Mesothelial cell of epicardium (in vitro differentiated cells): ENCODE measurements at regions not wholly inside any gene's neighbourhood (a gene's known extent, or its start where the extent isn't known, plus 50 kb on each side); places are given as distances from the start of the nearest gene placed in this dataset.
"Not testable (repeated sequence)": the region's sequence is repeated elsewhere in the genome, so short reads cannot be mapped to it uniquely, and the experiment has no call there.

ENCODE experiments used
- DNase-seq, 2 experiments: peaks; one replicate each; pipeline ENCODE4 v3.0.0; 2021; ENCODE audit warnings: low spot score in 2 of 2; ENCODE audit not compliant: unreplicated experiment in 2 of 2
- H3K27ac Mint-ChIP-seq: 2 replicates; pipeline ENCODE4 v1.8.0; 2021; ENCODE audit warnings: mixed read lengths
- H3K27me3 Mint-ChIP-seq: 2 replicates; pipeline ENCODE4 v1.8.0; 2021; ENCODE audit warnings: low read depth, mixed read lengths
- H3K36me3 Mint-ChIP-seq: 2 replicates; pipeline ENCODE4 v1.8.0; 2021; ENCODE audit warnings: mixed read lengths
- H3K4me1 Mint-ChIP-seq: 2 replicates; pipeline ENCODE4 v1.8.0; 2021; ENCODE audit warnings: mixed read lengths
- H3K4me3 Mint-ChIP-seq: 2 replicates; pipeline ENCODE4 v1.8.0; 2021; ENCODE audit warnings: mild to moderate bottlenecking, moderate library complexity, mixed read lengths
- H3K9me3 Mint-ChIP-seq: 2 replicates; pipeline ENCODE4 v1.8.0; 2021; ENCODE audit warnings: mixed read lengths
- CTCF ChIP-seq: fragments of 200-600 bp; sonication (generic); IDR thresholded peaks from one replicate; pipeline ENCODE4 v1.5.0; 2021; ENCODE audit warnings: antibody characterized with exemption; ENCODE audit not compliant: unreplicated experiment

DNA sequence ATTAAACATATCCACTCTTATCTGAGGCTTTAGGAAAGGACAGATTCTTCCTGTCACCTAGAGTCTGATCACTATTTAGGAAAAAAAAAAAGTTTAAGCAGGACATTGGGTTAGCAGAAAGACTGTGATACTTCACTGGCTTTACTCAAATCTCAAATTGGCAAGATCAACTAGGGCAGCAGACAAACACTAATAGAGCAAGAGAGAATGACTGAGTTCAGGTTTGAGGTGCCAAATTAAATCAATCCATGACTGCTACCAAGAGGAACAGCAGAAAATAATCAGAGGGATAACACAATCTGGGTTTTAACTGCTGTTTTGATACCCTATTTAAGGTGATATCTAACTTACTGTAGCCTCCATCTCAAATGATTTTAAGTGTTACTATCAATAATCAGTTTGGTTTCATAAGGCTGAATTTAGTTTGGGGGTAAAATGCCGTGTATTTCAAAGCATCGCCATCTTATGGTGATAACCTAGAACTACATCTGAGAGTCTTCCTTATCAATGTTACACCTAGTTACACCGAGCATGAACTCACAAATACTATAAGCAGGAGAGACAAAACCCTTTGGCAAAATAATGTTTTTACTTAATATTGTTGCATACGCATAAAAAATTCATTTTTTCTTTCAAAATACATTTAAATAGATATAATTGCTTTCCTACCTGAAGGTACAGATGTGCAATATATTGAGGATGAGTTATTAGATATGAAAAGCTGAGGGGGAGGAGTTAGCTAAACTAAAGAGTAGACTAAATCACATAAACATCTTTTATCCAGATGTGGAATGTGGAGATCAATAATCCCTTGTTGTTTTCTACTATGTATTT is 286.4 kb upstream of the CDH12 start:
- Mint-ChIP-seq H3K4me1 (peaks cover 2% of the 10 kb centered on the region), H3K27me3 (peaks cover 22% of the 10 kb centered on the region), H3K9me3 (peaks cover 15% of the 10 kb centered on the region), H3K36me3 (no peaks in the 10 kb centered on the region), H3K27ac (no peak overlapping the region), H3K4me3 (no peak overlapping the region)
- TF ChIP-seq CTCF = no peak
- no peak for DNase-seq

DNA sequence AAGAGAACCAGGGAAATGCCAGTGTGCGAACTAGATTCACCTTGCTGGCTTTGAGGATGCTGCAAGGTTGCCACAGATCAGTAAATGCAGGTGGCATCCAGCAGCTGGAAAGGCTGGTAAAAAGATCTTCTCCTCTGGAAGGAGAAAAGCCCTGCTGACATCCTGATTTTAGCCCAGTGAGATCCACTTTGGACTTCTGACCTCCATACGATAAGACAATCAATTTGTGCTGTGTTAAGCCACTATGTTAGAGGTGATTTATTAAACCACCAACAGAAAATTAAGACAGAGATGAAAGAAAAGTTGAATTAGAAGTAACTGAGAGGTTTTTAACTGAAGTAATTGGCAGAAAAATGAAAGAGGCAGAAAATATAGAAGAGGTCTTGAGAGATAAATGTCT is 283.8 kb upstream of the CDH12 start:
- DNase-seq = no peak
- Mint-ChIP-seq H3K27me3 (peaks cover 12% of the 10 kb centered on the region), H3K36me3 (no peaks in the 10 kb centered on the region), H3K9me3 (no peaks in the 10 kb centered on the region), H3K27ac (no peak overlapping the region), H3K4me3 (no peak overlapping the region), H3K4me1 (peaks cover 2% of the 10 kb centered on the region)
- TF ChIP-seq CTCF = no peak

DNA sequence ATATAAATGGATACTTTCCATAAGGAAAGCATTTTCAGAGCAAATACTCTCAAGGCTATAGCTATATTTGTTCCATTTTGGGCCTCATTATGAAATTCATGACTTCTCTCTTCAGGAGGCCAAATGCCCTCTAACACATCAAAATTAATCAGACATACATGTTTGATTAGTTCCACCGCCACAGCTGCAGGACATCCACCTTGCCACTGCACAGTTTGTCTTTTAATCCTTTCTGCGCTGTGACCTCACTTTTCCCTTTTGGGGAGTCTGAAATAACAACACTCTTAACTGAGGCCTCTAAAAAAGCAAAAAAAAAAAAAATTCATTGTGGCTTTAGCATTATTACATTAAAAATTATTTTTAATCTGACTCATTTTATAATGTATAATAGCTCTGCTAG is 279.1 kb upstream of the CDH12 start:
- TF ChIP-seq CTCF = no peak
- H3K4me3 Mint-ChIP-seq = no peak overlapping the region
- no peaks in the 10 kb centered on the region for H3K36me3 Mint-ChIP-seq
- peaks cover 18% of the 10 kb centered on the region for H3K9me3 Mint-ChIP-seq
- no peak for DNase-seq
- no peaks in the 10 kb centered on the region for H3K4me1 Mint-ChIP-seq
- H3K27me3 Mint-ChIP-seq = peaks cover 4% of the 10 kb centered on the region
- H3K27ac Mint-ChIP-seq = no peak overlapping the region

DNA sequence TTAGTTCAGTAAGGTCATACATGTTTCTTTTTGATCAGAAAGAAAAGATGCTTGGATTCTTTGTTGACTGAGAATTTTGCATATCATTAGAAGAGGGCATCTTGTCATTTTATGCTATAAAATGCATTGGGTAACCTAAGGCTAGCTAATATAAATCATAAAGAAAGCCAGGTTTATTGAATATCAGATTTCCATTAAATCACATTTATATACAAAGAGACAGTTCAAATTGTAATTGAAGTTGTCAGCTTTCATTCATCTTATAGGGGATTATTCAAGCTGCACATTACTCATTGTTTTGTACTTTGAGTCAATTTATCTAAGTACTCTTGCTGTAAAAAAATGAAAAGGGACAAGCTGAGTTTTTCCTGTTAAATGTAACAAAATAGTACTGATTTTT is 259.1 kb upstream of the CDH12 start:
- peaks cover 3% of the 10 kb centered on the region for H3K9me3 Mint-ChIP-seq
- peaks cover 4% of the 10 kb centered on the region for H3K27me3 Mint-ChIP-seq
- H3K4me1 Mint-ChIP-seq = no peaks in the 10 kb centered on the region
- no peak overlapping the region for H3K27ac Mint-ChIP-seq
- H3K36me3 Mint-ChIP-seq = no peaks in the 10 kb centered on the region
- no peak for DNase-seq
- TF ChIP-seq CTCF = no peak
- no peak overlapping the region for H3K4me3 Mint-ChIP-seq

DNA sequence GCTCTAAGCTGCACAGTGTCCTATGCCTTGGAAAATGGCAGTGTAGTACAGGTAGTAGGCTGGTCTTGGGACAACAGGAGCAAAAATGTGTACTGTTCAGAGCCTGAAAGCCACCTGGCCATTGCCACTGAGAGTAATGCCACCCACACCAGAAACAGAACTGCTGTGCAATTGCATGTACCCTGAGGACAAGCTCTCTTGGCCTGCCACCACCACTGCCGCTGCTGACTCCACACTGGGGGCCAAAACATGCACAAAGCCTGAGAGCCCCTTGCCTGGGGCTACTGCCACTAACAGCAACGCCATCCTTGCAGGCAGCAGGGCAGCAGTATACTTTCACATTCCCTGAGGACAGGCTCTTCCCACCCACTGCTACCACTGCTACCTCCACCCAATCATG is 251.9 kb upstream of the CDH12 start:
- Mint-ChIP-seq H3K4me1 (no peaks in the 10 kb centered on the region), H3K27ac (no peak overlapping the region), H3K27me3 (no peaks in the 10 kb centered on the region), H3K4me3 (no peak overlapping the region), H3K36me3 (no peaks in the 10 kb centered on the region), H3K9me3 (peaks cover 23% of the 10 kb centered on the region)
- TF ChIP-seq CTCF = no peak
- DNase-seq = no peak

DNA sequence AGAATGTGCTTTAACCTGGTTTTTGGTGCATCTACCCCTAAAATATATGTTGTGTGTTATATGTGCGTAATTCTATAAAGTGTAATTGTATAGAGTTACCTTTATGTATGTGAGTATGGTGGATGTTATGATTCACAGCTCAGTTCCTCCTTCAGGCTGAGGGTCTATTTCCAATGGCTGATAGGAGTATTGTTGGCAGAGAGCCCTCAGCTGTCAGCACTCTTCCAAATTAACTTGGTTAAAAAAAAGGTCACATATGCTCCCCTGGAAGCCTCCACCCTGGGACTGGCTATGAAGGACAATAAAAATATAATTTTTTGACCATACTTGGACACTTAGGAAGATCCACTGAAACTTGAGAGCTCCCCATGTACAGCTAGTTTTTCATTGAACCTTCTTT is 250.4 kb upstream of the CDH12 start:
- no peaks in the 10 kb centered on the region for H3K4me1 Mint-ChIP-seq
- no peaks in the 10 kb centered on the region for H3K27me3 Mint-ChIP-seq
- H3K27ac Mint-ChIP-seq = no peak overlapping the region
- peaks cover 23% of the 10 kb centered on the region for H3K9me3 Mint-ChIP-seq
- H3K4me3 Mint-ChIP-seq = no peak overlapping the region
- no peak for TF ChIP-seq CTCF
- DNase-seq = no peak
- no peaks in the 10 kb centered on the region for H3K36me3 Mint-ChIP-seq

DNA sequence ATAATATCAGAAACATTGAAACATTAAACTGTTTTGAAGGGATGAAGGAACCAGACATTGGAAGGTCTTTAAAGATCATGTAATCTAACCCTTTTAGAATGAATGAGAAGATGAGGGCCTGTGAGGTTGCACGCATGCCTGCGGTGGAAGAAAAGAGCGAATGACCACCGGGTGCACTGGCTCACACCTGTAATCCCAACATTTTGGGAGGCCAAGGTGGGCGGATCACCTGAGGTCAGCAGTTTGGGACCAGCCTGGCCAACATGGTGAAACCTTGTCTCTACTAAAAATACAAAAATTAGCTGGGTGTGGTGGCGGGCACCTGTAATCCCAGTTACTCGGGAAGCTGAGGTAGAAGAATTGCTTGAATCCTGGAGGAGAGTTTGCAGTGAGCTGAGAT is 242.3 kb upstream of the CDH12 start:
- not testable (repeated sequence) for H3K9me3 Mint-ChIP-seq, H3K36me3 Mint-ChIP-seq, DNase-seq, H3K4me1 Mint-ChIP-seq, H3K27me3 Mint-ChIP-seq, H3K27ac Mint-ChIP-seq, H3K4me3 Mint-ChIP-seq
